Upper lobe of left lung (tissue), 6 donors: ENCODE measurements at regions not wholly inside any gene's neighbourhood (a gene's known extent, or its start where the extent isn't known, plus 50 kb on each side); places are given as distances from the start of the nearest gene placed in this dataset.

Experiments
- ATAC-seq, 2 donors: fragments of 200-7000 bp; cut with Tn5 transposase; one replicate each; pipeline ENCODE4 v1.9.1; 2022; ENCODE audit warnings: mild to moderate bottlenecking in 2 of 2, moderate library complexity in 2 of 2; ENCODE audit not compliant: low FRiP score in 2 of 2
- DNase-seq, 2 donors: peaks; one replicate each; pipeline ENCODE4 v3.0.0-alpha.2; 2019 to 2020
- H3K27ac ChIP-seq, 4 donors: fragments of 200-600 bp; sonication (generic); one replicate each; pipeline ENCODE4 v1.5.1; 2016 to 2019
- H3K27me3 ChIP-seq, 4 donors: fragments of 200-600 bp; sonication (generic); one replicate each; pipeline ENCODE4 v1.5.1; 2017 to 2019
- H3K36me3 ChIP-seq, 4 donors: fragments of 200-600 bp; sonication (generic); one replicate each; pipeline ENCODE4 v1.5.1; 2016 to 2019
- H3K4me1 ChIP-seq, 4 donors: fragments of 200-600 bp; sonication (generic); one replicate each; pipeline ENCODE4 v1.5.1; 2018 to 2019
- H3K4me3 ChIP-seq, 4 donors: fragments of 200-600 bp; sonication (generic); one replicate each; pipeline ENCODE4 v1.5.1; 2017 to 2019; ENCODE audit warnings: mild to moderate bottlenecking in 2 of 4, moderate library complexity in 1 of 4
- H3K9me3 ChIP-seq, 4 donors: fragments of 200-600 bp; sonication (generic); one replicate each; pipeline ENCODE4 v1.5.1; 2018 to 2019
- CTCF ChIP-seq, 6 experiments: fragments of 450-650 bp in 4 of 6; fragments of 200-600 bp in 2 of 6; sonication (generic) in 2 of 6; IDR thresholded peaks; one replicate each; pipeline ENCODE4 v1.5.1; 2016 to 2019; ENCODE audit warnings: antibody characterized with exemption in 6 of 6
- EP300 ChIP-seq, 4 donors: sonication (generic); formaldehyde crosslinking; IDR thresholded peaks; one replicate each; pipeline ENCODE4 v1.5.1; 2017; ENCODE audit warnings: antibody characterized with exemption in 4 of 4, control low read depth in 2 of 4
- POLR2A ChIP-seq, 4 donors: fragments of 450-650 bp; IDR thresholded peaks; one replicate each; pipeline ENCODE4 v1.5.1; 2016 to 2017; ENCODE audit warnings: antibody characterized with exemption in 4 of 4, mild to moderate bottlenecking in 2 of 4
- POLR2AphosphoS5 ChIP-seq, 2 donors: sonication (generic); formaldehyde crosslinking; IDR thresholded peaks; one replicate each; pipeline ENCODE4 v1.5.1; 2017; ENCODE audit warnings: antibody characterized with exemption in 2 of 2
- WGBS, 2 donors: methylation state at CpG; one replicate each; pipeline ENCODE4 v1.1.5; 2017 to 2018; 5-methylcytosine and 5-hydroxymethylcytosine counted together
- donor health status: DM: no; HTN: no; CAD: no; lungs with moderate emphysema.
- donor health status: DM: no; HTN: yes; CAD: no; lungs with severe emphysema.

GRCh38 chr12:33323823-33324222, 115.8 kb downstream of the SYT10 start:
- Histone ChIP-seq H3K4me3 (no peak overlapping the region), H3K9me3 (no peaks in the 10 kb centered on the region), H3K4me1 (no peaks in the 10 kb centered on the region), H3K27me3 (no peaks in the 10 kb centered on the region), H3K36me3 (no peaks in the 10 kb centered on the region), H3K27ac (no peak overlapping the region)
- WGBS, 2 donors: 59 to 67% methylated on average over 1 of the region's 1 CpG
- ATAC-seq (no peak), DNase-seq (no peak)
- TF ChIP-seq CTCF (IDR thresholded peaks at IDR 0.05): no peak
- TF ChIP-seq EP300 (IDR thresholded peaks at IDR 0.05): no peak
- no peak for TF ChIP-seq POLR2A (IDR thresholded peaks at IDR 0.05)
- TF ChIP-seq POLR2AphosphoS5 (IDR thresholded peaks at IDR 0.05): no peak

- no peaks in the 10 kb centered on the region for H3K27me3 ChIP-seq
- WGBS, 2 donors: 70 to 75% methylated on average over 5 of the region's 5 CpGs
- DNase-seq (no peak), ATAC-seq (no peak)
- no peaks in the 10 kb centered on the region for H3K9me3 ChIP-seq
- H3K4me1 ChIP-seq: no peaks in the 10 kb centered on the region
- TF ChIP-seq POLR2AphosphoS5 (IDR thresholded peaks at IDR 0.05) (no peak), POLR2A (IDR thresholded peaks at IDR 0.05) (no peak), EP300 (IDR thresholded peaks at IDR 0.05) (no peak), CTCF (IDR thresholded peaks at IDR 0.05) (no peak)
- H3K36me3 ChIP-seq: no peaks in the 10 kb centered on the region
- H3K27ac ChIP-seq: no peak overlapping the region
- no peak overlapping the region for H3K4me3 ChIP-seq
Measured at GRCh38 chr12:33322519-33322918, 117.1 kb downstream of the SYT10 start.

- Histone ChIP-seq H3K4me3 (no peak overlapping the region), H3K36me3 (no peaks in the 10 kb centered on the region), H3K4me1 (no peaks in the 10 kb centered on the region), H3K9me3 (no peaks in the 10 kb centered on the region), H3K27me3 (no peaks in the 10 kb centered on the region), H3K27ac (no peak overlapping the region)
- DNase-seq (no peak), ATAC-seq (no peak)
- TF ChIP-seq EP300 (IDR thresholded peaks at IDR 0.05) (no peak), CTCF (IDR thresholded peaks at IDR 0.05) (no peak), POLR2A (IDR thresholded peaks at IDR 0.05) (no peak), POLR2AphosphoS5 (IDR thresholded peaks at IDR 0.05) (no peak)
- 85 to 86% methylated on average over 1 of the region's 1 CpG for WGBS, 2 donors
Measured at GRCh38 chr12:33317746-33318145, 121.9 kb downstream of the SYT10 start.

- no peaks in the 10 kb centered on the region for H3K27me3 ChIP-seq
- DNase-seq (no peak), ATAC-seq (no peak)
- H3K9me3 ChIP-seq: no peaks in the 10 kb centered on the region
- no peaks in the 10 kb centered on the region for H3K36me3 ChIP-seq
- 25 to 32% methylated on average over 1 of the region's 1 CpG for WGBS, 2 donors
- H3K4me3 ChIP-seq: no peak overlapping the region
- no peak overlapping the region for H3K27ac ChIP-seq
- no peaks in the 10 kb centered on the region for H3K4me1 ChIP-seq
- TF ChIP-seq POLR2AphosphoS5 (IDR thresholded peaks at IDR 0.05) (no peak), CTCF (IDR thresholded peaks at IDR 0.05) (no peak), POLR2A (IDR thresholded peaks at IDR 0.05) (no peak), EP300 (IDR thresholded peaks at IDR 0.05) (no peak)
Measured at GRCh38 chr12:33314223-33314622, 125.4 kb downstream of the SYT10 start.

GRCh38 chr12:33313476-33313875, 126.1 kb downstream of the SYT10 start:
- DNase-seq (no peak), ATAC-seq (no peak)
- Histone ChIP-seq H3K36me3 (no peaks in the 10 kb centered on the region), H3K27ac (no peak overlapping the region), H3K27me3 (no peaks in the 10 kb centered on the region), H3K9me3 (no peaks in the 10 kb centered on the region), H3K4me3 (no peak overlapping the region), H3K4me1 (no peaks in the 10 kb centered on the region)
- TF ChIP-seq EP300 (IDR thresholded peaks at IDR 0.05): no peak
- TF ChIP-seq CTCF (IDR thresholded peaks at IDR 0.05): no peak
- no peak for TF ChIP-seq POLR2AphosphoS5 (IDR thresholded peaks at IDR 0.05)
- TF ChIP-seq POLR2A (IDR thresholded peaks at IDR 0.05): no peak
